Ectodermal cell (in vitro differentiated cells): ENCODE measurements at regions not wholly inside any gene's neighbourhood (a gene's known extent, or its start where the extent isn't known, plus 50 kb on each side); places are given as distances from the start of the nearest gene placed in this dataset.

Experiments used
- H3K27ac ChIP-seq: 2 replicates; pipeline ENCODE4 v1.7.0; 2013; ENCODE audit warnings: mild to moderate bottlenecking, low read depth, low read length; ENCODE audit not compliant: insufficient read depth, poor library complexity, severe bottlenecking
- H3K27me3 ChIP-seq: 2 replicates; pipeline ENCODE4 v1.7.0; 2013; ENCODE audit warnings: mild to moderate bottlenecking, low read length; ENCODE audit not compliant: insufficient read depth, control insufficient read depth, poor library complexity, severe bottlenecking
- H3K36me3 ChIP-seq: one replicate; pipeline ENCODE4 v1.7.0; 2013; ENCODE audit warnings: low read length; ENCODE audit not compliant: control insufficient read depth, insufficient read depth
- H3K4me1 ChIP-seq: one replicate; pipeline ENCODE4 v1.7.0; 2013; ENCODE audit warnings: low read length; ENCODE audit not compliant: control insufficient read depth, insufficient read depth
- H3K4me3 ChIP-seq: 2 replicates; pipeline ENCODE4 v1.7.0; 2013; ENCODE audit warnings: low read depth, low read length, control low read depth; ENCODE audit not compliant: insufficient read depth
- H3K9me3 ChIP-seq: 2 replicates; pipeline ENCODE4 v1.7.0; 2013; ENCODE audit warnings: mild to moderate bottlenecking, low read length, moderate library complexity; ENCODE audit not compliant: control insufficient read depth
- WGBS, 2 experiments: methylation state at CpG; one replicate each; pipeline ENCODE4 v1.1.7; 2013; ENCODE audit warnings: missing lambda C conversion rate in 2 of 2; 5-methylcytosine and 5-hydroxymethylcytosine counted together

- no peak overlapping the region for H3K27ac ChIP-seq
- H3K4me3 ChIP-seq: no peak overlapping the region
- H3K27me3 ChIP-seq: no peaks in the 10 kb centered on the region
- no peaks in the 10 kb centered on the region for H3K4me1 ChIP-seq
- H3K36me3 ChIP-seq: no peaks in the 10 kb centered on the region
- H3K9me3 ChIP-seq: no peaks in the 10 kb centered on the region
Measured at GRCh38 chr14:53786045-53786444, 170.6 kb downstream of the BMP4 start.

DNA sequence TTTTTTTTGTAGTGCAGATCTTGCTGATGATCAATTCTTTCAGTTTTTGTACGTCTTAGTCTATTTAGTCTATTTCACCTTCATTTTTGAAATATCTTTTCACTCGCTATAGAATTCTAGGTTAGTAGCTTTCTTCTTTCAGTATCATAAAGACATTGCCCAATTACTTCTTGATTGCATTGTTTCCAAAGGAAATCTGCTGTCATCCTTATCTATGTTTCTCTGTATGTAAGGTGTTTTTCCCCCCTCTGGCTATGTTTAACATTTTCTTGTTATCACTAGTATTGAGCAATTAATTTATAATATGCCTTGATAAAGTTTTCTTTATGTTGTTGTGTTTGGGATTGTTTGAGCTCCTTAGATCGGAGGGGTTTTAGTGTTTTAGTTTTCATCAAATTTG is 171.9 kb downstream of the BMP4 start:
- H3K9me3 ChIP-seq: no peaks in the 10 kb centered on the region
- H3K4me3 ChIP-seq: no peak overlapping the region
- WGBS, 2 experiments: 91 to 100% methylated on average over 3 of the region's 3 CpGs
- H3K36me3 ChIP-seq: no peaks in the 10 kb centered on the region
- H3K27me3 ChIP-seq: no peaks in the 10 kb centered on the region
- no peak overlapping the region for H3K27ac ChIP-seq
- H3K4me1 ChIP-seq: no peaks in the 10 kb centered on the region

- no peak overlapping the region for H3K27ac ChIP-seq
- no peaks in the 10 kb centered on the region for H3K4me1 ChIP-seq
- H3K9me3 ChIP-seq: no peaks in the 10 kb centered on the region
- H3K4me3 ChIP-seq: no peak overlapping the region
- H3K36me3 ChIP-seq: no peaks in the 10 kb centered on the region
- H3K27me3 ChIP-seq: no peaks in the 10 kb centered on the region
Measured at GRCh38 chr14:53783256-53783655, 173.4 kb downstream of the BMP4 start.

GRCh38 chr14:53780051-53780555 is 176.5 kb downstream of the BMP4 start:
- no peaks in the 10 kb centered on the region for H3K36me3 ChIP-seq
- WGBS, 2 experiments: 92 to 99% methylated on average over 6 to 7 of the region's 7 CpGs
- H3K9me3 ChIP-seq: no peaks in the 10 kb centered on the region
- H3K4me3 ChIP-seq: no peak overlapping the region
- H3K4me1 ChIP-seq: no peaks in the 10 kb centered on the region
- no peak overlapping the region for H3K27ac ChIP-seq
- no peaks in the 10 kb centered on the region for H3K27me3 ChIP-seq

DNA sequence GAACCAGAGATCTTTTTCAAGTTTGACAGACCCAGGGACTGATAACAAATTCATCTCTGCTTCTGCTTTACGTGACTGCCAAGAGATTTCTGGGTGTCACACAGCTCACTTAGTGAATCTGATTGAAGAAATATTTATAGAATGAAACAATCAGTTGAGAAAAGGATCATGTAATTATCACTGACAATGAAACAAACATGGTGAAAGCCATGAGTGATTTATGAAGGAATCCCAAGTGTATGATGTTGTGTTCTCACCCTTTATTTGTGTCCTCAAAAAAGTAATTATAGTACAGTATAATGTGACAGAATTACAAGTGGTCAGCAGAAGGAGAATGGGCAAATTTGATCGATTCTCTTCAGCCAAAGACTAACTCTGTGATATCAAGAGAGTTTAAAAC is 177.3 kb downstream of the BMP4 start:
- no peaks in the 10 kb centered on the region for H3K4me1 ChIP-seq
- H3K27me3 ChIP-seq: no peaks in the 10 kb centered on the region
- no peaks in the 10 kb centered on the region for H3K9me3 ChIP-seq
- no peak overlapping the region for H3K4me3 ChIP-seq
- no peak overlapping the region for H3K27ac ChIP-seq
- H3K36me3 ChIP-seq: no peaks in the 10 kb centered on the region
- WGBS, 2 experiments: 93% methylated on average over 2 of the region's 2 CpGs

- no peak overlapping the region for H3K27ac ChIP-seq
- no peaks in the 10 kb centered on the region for H3K27me3 ChIP-seq
- no peak overlapping the region for H3K4me3 ChIP-seq
- no peaks in the 10 kb centered on the region for H3K4me1 ChIP-seq
- H3K9me3 ChIP-seq: no peaks in the 10 kb centered on the region
- no peaks in the 10 kb centered on the region for H3K36me3 ChIP-seq
Measured at GRCh38 chr14:53778263-53778662, 178.4 kb downstream of the BMP4 start.

GRCh38 chr14:53772936-53773335 is 183.7 kb downstream of the BMP4 start:
- 94 to 97% methylated on average over 4 to 5 of the region's 5 CpGs for WGBS, 2 experiments
- no peaks in the 10 kb centered on the region for H3K4me1 ChIP-seq
- H3K27ac ChIP-seq: no peak overlapping the region
- no peaks in the 10 kb centered on the region for H3K36me3 ChIP-seq
- no peak overlapping the region for H3K4me3 ChIP-seq
- H3K9me3 ChIP-seq: no peaks in the 10 kb centered on the region
- no peaks in the 10 kb centered on the region for H3K27me3 ChIP-seq

- H3K27ac ChIP-seq: no peak overlapping the region
- 93 to 98% methylated on average over 2 of the region's 2 CpGs for WGBS, 2 experiments
- no peaks in the 10 kb centered on the region for H3K27me3 ChIP-seq
- no peaks in the 10 kb centered on the region for H3K9me3 ChIP-seq
- no peaks in the 10 kb centered on the region for H3K36me3 ChIP-seq
- no peak overlapping the region for H3K4me3 ChIP-seq
- H3K4me1 ChIP-seq: no peaks in the 10 kb centered on the region
Measured at GRCh38 chr14:53767566-53767965, 189.1 kb downstream of the BMP4 start.

DNA sequence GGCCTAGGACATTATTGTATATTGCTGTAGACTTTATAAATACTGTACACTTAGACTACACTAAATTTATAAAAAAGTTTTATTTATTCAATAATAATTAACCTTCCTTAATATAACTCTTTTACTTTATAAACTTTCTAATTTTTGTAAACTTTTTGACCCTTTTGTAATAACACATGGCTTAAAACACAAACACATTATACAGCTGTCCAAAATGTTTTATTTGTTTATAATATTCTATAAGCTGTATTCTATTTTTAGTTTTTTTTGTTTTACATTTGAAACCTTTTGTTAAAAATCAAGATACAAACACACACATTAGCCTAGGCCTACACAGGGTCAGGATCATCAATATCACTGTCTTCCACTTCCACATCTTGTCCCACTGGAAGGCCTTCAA is 190.0 kb downstream of the BMP4 start:
- no peak overlapping the region for H3K4me3 ChIP-seq
- H3K4me1 ChIP-seq: no peaks in the 10 kb centered on the region
- no peaks in the 10 kb centered on the region for H3K27me3 ChIP-seq
- H3K9me3 ChIP-seq: no peaks in the 10 kb centered on the region
- no peak overlapping the region for H3K27ac ChIP-seq
- no peaks in the 10 kb centered on the region for H3K36me3 ChIP-seq

- Histone ChIP-seq H3K27me3 (no peaks in the 10 kb centered on the region), H3K4me1 (no peaks in the 10 kb centered on the region), H3K4me3 (no peak overlapping the region), H3K9me3 (no peaks in the 10 kb centered on the region), H3K27ac (no peak overlapping the region), H3K36me3 (no peaks in the 10 kb centered on the region)
- WGBS, 2 experiments: 100% methylated on average over 1 of the region's 2 CpGs; no CpG with 5 or more reads in 1 of the 2 experiments
Measured at GRCh38 chr14:53766106-53766505, 190.5 kb downstream of the BMP4 start.

GRCh38 chr14:53764846-53765245 is 191.8 kb downstream of the BMP4 start:
- H3K9me3 ChIP-seq: no peaks in the 10 kb centered on the region
- no peak overlapping the region for H3K27ac ChIP-seq
- WGBS, 2 experiments: 100% methylated on average over 1 of the region's 1 CpG
- no peaks in the 10 kb centered on the region for H3K27me3 ChIP-seq
- H3K36me3 ChIP-seq: no peaks in the 10 kb centered on the region
- H3K4me3 ChIP-seq: no peak overlapping the region
- no peaks in the 10 kb centered on the region for H3K4me1 ChIP-seq
